BLaER1 (cell line): ENCODE measurements at regions not wholly inside any gene's neighbourhood (a gene's known extent, or its start where the extent isn't known, plus 50 kb on each side); places are given as distances from the start of the nearest gene placed in this dataset.

Experiments used
- H3K27ac ChIP-seq: shearing (Covaris generic); formaldehyde crosslinking; 2 replicates; pipeline ENCODE4 v1.8.1; 2022
- H3K27me3 ChIP-seq: shearing (Covaris generic); formaldehyde crosslinking; 2 replicates; pipeline ENCODE4 v1.8.1; 2022
- H3K36me3 ChIP-seq: shearing (Covaris generic); formaldehyde crosslinking; 2 replicates; pipeline ENCODE4 v1.8.1; 2022
- H3K4me1 ChIP-seq: shearing (Covaris generic); formaldehyde crosslinking; 2 replicates; pipeline ENCODE4 v1.8.1; 2022
- H3K4me2 ChIP-seq: shearing (Covaris generic); formaldehyde crosslinking; 2 replicates; pipeline ENCODE4 v1.8.1; 2022
- H3K4me3 ChIP-seq: shearing (Covaris generic); formaldehyde crosslinking; 2 replicates; pipeline ENCODE4 v1.8.1; 2022
- H3K9ac ChIP-seq: shearing (Covaris generic); formaldehyde crosslinking; 2 replicates; pipeline ENCODE4 v1.8.1; 2022
- H3K9me3 ChIP-seq: shearing (Covaris generic); formaldehyde crosslinking; 2 replicates; pipeline ENCODE4 v1.8.1; 2022
- H4K20me1 ChIP-seq: shearing (Covaris generic); formaldehyde crosslinking; 2 replicates; pipeline ENCODE4 v1.8.1; 2022
- Cebpa-rat ChIP-seq: shearing (Covaris generic); IDR thresholded peaks from 2 replicates; pipeline ENCODE4 v1.8.1; 2022

- TF ChIP-seq Cebpa-rat = no peak
- no peaks in the 10 kb centered on the region for H3K9me3 ChIP-seq
- H3K36me3 ChIP-seq = no peaks in the 10 kb centered on the region
- H3K9ac ChIP-seq = no peak overlapping the region
- H3K27ac ChIP-seq = no peak overlapping the region
- H3K27me3 ChIP-seq = no peaks in the 10 kb centered on the region
- H3K4me2 ChIP-seq = no peak overlapping the region
- H3K4me1 ChIP-seq = no peaks in the 10 kb centered on the region; the same call in 1 of the 2 replicates
- H4K20me1 ChIP-seq = no peaks in the 10 kb centered on the region
- no peak overlapping the region for H3K4me3 ChIP-seq
Observed at GRCh38 chr6:81814370-81815076, 62.0 kb upstream of the TENT5A start.

GRCh38 chr6:81813305-81813704 lies 60.8 kb upstream of the TENT5A start:
- Histone ChIP-seq H3K36me3 (no peaks in the 10 kb centered on the region), H3K4me3 (no peak overlapping the region), H3K27ac (no peak overlapping the region), H3K9ac (no peak overlapping the region), H4K20me1 (no peaks in the 10 kb centered on the region), H3K9me3 (no peaks in the 10 kb centered on the region), H3K4me1 (no peaks in the 10 kb centered on the region; the same call in 1 of the 2 replicates), H3K27me3 (no peaks in the 10 kb centered on the region), H3K4me2 (no peak overlapping the region)
- no peak for TF ChIP-seq Cebpa-rat

GRCh38 chr6:81812401-81812800 lies 59.9 kb upstream of the TENT5A start:
- no peak for TF ChIP-seq Cebpa-rat
- Histone ChIP-seq H4K20me1 (no peaks in the 10 kb centered on the region), H3K9me3 (no peaks in the 10 kb centered on the region), H3K27ac (no peak overlapping the region), H3K36me3 (no peaks in the 10 kb centered on the region), H3K4me2 (no peak overlapping the region), H3K9ac (no peak overlapping the region), H3K4me1 (no peaks in the 10 kb centered on the region; the same call in 1 of the 2 replicates), H3K27me3 (no peaks in the 10 kb centered on the region), H3K4me3 (no peak overlapping the region)

- H3K9ac ChIP-seq = no peak overlapping the region
- H3K4me2 ChIP-seq = no peak overlapping the region
- no peak overlapping the region for H3K27ac ChIP-seq
Observed at GRCh38 chr6:81808851-81809570, 56.5 kb upstream of the TENT5A start.

GRCh38 chr6:81806793-81807565 lies 54.5 kb upstream of the TENT5A start:
- H3K9me3 ChIP-seq = no peaks in the 10 kb centered on the region
- no peaks in the 10 kb centered on the region for H3K36me3 ChIP-seq
- TF ChIP-seq Cebpa-rat = no peak
- H3K27me3 ChIP-seq = no peaks in the 10 kb centered on the region
- H3K9ac ChIP-seq = no peak overlapping the region
- H3K27ac ChIP-seq = no peak overlapping the region
- H3K4me1 ChIP-seq = no peaks in the 10 kb centered on the region; the same call in 1 of the 2 replicates
- no peak overlapping the region for H3K4me2 ChIP-seq
- H4K20me1 ChIP-seq = no peaks in the 10 kb centered on the region
- H3K4me3 ChIP-seq = no peak overlapping the region

More at GRCh38 chr6:81808851-81809570, 56.5 kb upstream of the TENT5A start:
- H3K36me3 ChIP-seq = no peaks in the 10 kb centered on the region
- H3K4me1 ChIP-seq = no peaks in the 10 kb centered on the region; the same call in 1 of the 2 replicates
- no peaks in the 10 kb centered on the region for H4K20me1 ChIP-seq
- no peaks in the 10 kb centered on the region for H3K9me3 ChIP-seq
- no peaks in the 10 kb centered on the region for H3K27me3 ChIP-seq
- TF ChIP-seq Cebpa-rat = no peak
- no peak overlapping the region for H3K4me3 ChIP-seq

- no peak overlapping the region for H3K9ac ChIP-seq
- no peaks in the 10 kb centered on the region for H3K27me3 ChIP-seq
- H3K4me1 ChIP-seq = no peaks in the 10 kb centered on the region
- no peak overlapping the region for H3K4me3 ChIP-seq
- H3K9me3 ChIP-seq = no peaks in the 10 kb centered on the region
- no peak for TF ChIP-seq Cebpa-rat
- H3K36me3 ChIP-seq = no peaks in the 10 kb centered on the region
- H3K4me2 ChIP-seq = no peak overlapping the region
- no peak overlapping the region for H3K27ac ChIP-seq
- H4K20me1 ChIP-seq = no peaks in the 10 kb centered on the region
Observed at GRCh38 chr6:81802356-81802755, 49.9 kb upstream of the TENT5A start.
